ENCODE measurements at regions not wholly inside any gene's neighbourhood (a gene's known extent, or its start where the extent isn't known, plus 50 kb on each side); places are given as distances from the start of the nearest gene placed in this dataset.
"Not testable (repeated sequence)": the region's sequence is repeated elsewhere in the genome, so short reads cannot be mapped to it uniquely, and the experiment has no call there.

DNA sequence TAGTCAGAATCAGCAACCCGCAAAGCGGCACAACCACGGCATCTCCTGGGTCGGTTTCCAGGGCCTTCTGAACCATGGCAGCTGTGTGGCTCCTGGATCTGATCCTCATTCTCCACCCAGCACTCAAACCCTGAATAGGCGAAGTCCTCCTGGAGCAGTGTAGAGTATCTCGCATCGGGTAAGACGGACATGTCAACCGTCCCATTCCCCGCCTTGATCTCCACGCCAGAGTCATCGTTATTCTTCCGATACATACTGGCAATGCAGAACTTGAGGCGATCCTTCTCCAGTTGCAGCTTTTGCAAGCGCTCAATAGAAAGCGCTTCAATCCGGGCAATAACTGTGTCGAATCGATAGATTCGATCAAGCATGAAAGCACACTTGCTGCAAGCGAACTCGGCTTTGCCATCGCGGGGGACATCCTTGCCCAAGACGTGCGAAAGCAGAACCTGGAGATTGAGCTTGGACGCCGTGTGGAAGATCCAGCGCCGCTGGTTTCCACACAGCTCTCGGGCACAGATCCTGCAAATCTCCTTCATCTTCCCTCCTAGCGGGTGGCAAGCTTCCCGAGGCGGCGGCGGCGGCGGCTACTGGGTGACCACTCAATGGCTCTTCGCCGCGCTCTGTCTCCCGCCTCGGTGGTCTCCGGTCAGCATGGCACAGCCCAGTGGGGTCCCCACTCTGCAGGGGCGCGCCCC lies 142.9 kb downstream of the NBPF8 start:
- peak; percentile 12 for DNase-seq

DNA sequence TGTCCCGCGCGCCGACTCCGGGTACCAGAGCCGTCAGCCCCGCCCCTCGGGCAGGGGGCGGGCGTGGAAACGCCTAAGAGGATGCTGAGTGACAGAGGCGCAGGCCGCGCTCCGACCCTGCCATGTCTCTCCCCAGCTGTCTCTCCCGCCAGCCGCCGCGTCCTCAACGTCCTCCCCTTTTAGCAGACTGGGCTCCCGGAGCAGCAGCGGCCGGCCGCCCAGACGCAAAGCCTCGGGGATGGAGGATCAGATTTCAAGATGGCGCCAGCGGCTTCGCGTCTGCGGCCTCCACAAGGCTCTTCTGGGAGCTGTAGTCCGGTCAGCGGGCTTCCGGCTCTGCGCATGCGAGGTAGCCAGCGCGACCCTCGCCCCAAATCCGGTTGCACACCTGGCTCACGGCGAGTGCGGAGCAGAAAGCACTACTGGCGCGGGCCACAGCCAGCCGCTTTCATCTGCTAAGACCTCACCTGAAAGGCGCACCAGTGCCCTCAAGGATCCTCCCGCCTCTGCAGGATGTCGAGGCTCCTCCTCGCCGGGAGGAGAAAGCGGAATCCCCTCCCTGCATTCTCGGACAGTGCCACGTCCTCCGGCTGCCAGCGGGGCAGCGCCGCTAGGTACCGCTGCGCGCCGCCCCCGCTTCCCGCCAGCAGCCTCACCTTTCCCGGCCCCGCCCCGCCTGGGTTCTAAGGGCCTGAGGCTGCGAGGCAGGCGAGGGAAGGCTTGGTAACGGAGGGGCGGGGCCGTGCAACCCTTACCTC lies 143.6 kb downstream of the NBPF8 start:
- DNase-seq = peak; percentile 34

DNA sequence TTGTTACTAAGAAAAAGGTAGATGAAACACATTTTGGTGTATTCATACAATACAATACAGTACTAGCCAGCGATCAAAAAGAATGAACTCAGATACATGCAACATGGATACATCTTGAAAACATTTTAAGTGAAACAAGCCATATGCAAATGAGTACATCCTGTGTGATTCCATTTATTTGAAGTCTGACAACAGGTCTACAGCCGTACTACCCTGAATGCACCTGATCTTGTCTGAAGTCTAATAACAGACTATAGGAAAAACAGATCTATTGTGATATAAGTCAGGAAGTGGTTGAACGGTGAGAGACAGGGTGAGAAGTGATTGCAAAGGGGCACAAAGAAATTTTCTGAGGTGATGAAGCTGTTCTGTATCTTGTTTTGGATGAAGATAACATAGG lies 146.9 kb downstream of the NBPF8 start:
- not testable (repeated sequence) for DNase-seq

DNA sequence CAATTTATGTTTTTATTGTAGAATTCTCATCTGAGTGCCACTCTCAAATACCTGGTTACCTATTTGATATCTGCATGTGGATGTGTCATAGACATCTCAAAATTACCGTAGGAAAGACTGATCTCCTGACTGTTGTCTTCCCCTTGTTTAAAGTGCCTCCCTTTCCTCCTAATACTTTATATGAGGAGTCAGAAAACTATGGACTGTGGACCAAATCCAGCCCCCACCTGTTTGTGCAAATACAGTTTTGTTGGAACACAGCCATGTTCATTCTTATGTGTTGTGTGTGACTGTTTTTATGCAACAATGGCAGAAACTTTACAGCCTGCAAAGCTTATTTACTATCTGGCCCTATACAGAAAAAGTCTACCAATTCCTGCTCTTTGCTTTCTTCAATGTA lies 150.6 kb downstream of the NBPF8 start:
- not testable (repeated sequence) for DNase-seq

DNA sequence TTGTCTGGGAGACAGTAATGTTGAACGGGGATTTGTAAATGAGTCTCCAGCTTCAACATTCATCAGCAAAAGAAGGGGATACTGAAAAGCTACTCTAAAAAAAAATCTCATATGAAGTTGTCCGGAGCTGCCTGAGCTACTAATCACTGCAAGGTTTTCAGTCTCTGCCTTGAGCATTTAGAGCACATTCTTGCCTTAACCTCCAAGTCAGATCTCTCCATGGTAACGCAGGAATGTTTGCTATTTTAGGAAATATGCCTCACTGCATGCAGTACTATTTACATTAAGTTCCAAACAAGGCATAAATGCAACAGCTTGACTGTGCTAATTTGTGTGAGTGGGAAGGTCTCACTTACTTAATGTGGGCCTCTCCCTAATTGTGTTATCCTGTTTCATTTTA lies 152.8 kb downstream of the NBPF8 start:
- DNase-seq = not testable (repeated sequence)

DNA sequence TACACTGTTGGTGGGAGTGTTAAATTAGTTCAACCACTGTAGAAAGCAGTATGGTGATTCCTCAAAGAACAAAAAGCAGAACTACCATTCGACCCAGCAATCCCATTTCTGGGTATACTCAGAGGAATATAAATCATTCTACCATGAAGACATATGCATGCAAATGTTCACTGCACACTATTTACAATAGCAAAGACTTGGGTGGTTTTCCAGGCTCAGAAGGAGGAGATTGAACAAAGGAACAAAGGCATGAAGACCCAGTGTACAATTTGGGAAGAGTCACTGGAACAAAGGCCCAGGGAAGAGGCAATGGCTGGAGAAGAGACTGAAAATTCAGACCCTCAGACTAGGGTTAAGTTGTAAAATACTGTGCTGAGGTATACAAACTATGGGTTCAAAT lies 148.5 kb upstream of the NBPF26 start:
- DNase-seq = not testable (repeated sequence)

DNA sequence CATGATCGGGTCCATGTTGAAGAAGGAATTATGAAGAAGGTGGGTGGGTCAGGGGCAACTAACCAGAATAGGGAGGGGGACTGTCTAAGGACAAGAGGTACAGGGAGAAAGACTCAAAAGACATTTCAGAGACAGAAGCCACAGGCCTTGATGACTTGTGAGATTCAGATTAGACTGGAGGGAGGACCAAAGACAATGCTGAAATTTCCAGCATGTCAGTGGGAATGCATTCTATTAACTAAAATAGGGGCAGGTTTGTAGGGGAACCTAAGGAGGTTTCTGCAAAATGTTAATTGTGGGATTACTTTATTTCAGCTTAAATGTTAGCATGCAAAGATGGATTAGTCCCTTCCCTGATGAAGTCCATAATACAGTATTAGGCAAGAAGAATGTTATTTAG lies 141.6 kb upstream of the NBPF26 start:
- DNase-seq = not testable (repeated sequence)

DNA sequence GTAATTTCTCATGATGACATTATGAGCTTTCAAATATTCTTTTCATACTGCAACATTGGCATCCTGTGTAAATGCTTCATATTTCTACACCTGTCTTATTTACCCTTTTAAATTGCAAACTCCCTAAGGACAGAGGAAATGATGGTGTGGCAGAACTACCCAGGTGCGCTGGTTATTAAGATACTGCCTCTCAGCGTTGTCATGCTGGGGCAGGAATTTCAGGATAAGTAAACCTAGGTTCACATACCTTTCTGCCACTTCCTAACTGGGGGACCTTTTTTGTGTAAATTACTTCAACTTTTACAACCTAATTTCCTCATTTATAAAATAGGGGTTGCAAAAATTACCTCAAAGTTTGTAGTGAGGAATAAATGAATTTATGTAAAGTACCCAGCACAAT lies 137.7 kb upstream of the NBPF26 start:
- not testable (repeated sequence) for DNase-seq

DNA sequence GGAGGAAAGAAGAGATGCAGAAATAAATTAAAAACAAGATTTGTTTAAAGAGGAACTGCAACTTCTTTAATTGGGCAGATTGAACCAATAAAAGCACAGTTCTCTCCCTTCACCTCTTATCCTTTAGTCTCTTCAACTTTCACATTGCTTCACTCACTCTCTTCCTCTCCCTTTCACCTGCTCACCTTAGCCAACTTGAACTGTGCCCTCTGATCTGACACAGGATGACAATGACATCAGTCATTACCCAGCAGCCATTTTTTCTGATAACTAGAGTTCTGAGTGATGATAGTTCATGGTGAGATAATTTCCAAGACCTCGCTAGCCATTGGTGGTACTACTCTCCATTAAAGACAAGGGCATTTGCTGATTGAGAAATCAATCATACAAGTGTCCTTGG lies 134.9 kb upstream of the NBPF26 start:
- DNase-seq = not testable (repeated sequence)

DNA sequence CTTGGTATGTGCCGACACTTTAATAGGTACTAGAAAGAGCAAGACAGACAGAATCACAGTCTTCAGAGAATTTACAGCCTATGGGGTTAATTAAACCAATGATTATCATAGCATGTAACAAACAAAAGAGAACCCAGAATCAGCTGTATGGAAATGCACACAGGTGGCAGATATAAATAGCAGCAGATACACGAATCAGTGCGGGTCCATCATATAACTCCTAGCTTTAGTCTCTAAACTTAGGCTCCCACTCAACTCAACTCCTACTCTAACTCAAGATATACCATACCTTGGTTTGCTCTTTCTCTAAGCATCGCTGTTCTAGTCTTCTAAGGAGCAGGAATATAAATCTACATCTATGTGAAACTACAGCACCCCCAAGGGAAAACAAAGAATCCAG lies 132.0 kb upstream of the NBPF26 start:
- not testable (repeated sequence) for DNase-seq

DNA sequence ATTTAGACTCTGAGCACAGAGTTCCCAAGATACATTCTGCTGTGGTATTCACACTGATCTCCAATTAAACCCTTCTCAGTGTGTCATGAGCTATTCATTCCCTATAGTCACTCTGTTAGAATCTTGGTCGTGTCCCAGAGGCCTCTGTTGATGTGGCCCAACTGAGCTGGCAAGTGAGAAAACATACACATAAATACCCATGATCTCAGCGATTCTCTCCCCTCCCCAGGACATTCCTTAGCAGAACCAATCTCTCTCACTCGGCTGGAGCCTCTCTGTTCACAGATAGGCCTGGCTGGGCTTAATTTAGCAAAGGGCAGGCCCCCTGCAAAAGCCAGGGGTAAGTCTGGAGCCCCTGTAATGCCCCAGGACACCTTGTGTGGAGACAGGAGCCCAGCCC lies 130.8 kb upstream of the NBPF26 start:
- not testable (repeated sequence) for DNase-seq

DNA sequence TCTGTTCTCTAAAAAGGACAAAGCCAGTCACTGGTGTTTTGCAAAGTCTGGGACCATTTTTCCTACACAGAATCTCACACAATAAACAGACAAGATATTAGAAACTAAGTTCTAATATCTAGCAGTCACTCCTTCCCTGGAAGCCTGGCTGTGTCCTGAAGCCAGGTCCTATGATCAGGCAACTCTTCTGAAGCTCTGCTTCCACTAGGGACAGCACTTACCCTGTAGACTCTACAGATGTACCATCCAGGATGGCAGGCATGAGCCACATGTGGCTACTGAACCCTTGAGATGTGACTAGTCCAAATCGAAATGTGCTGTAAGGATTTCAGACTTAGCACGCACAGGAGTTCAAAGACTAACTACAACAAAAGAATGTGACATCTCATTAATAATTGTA lies 130.1 kb upstream of the NBPF26 start:
- DNase-seq = not testable (repeated sequence)

DNA sequence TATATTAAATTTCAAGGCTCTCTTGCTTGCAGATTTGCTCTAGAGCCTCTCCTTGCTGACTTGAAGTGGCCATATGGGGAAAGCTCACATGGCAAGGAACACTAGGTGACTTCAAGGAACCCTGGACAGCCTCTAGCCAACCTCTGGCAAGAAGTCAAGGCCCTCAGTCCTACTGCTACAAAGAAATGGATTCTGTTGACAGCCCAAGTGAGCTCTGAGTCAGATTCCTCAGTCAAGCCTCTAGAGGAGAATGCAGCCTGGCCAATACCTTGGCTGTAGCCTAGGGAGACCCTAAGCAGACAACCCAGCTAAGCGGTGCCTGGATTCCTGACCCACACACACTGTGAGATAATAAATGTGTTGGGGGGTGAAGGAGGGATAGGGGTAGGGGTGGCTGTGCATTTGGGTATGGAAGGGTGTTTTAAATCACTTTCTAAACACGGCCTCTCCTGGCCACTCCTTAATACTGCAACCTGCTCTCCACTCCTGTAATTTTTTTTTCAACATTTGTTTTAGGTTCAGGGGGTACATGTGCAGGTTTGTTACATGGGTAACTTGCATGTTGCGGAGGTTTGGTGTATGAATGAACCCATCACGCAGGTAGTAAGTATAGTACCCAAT lies 125.3 kb upstream of the NBPF26 start:
- not testable (repeated sequence) for DNase-seq

DNA sequence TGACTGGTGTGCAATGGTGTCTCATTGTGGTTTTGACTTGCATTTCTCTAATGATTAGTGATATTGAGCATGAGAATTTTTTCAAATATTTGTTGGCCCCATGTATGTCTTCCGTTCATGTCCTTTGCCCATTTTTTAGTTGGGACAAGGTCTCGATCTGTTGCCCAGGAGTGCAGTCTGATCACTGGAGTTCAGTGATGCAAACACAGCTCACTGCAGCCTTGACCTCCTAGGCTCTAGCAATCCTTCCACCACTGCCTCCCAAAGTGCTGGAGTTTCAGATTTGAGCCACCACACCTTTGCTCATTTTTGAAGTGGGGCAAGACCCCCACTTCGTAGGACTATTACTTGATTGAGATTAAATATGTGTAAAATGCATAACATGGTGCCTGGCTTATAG lies 124.2 kb upstream of the NBPF26 start:
- not testable (repeated sequence) for DNase-seq

DNA sequence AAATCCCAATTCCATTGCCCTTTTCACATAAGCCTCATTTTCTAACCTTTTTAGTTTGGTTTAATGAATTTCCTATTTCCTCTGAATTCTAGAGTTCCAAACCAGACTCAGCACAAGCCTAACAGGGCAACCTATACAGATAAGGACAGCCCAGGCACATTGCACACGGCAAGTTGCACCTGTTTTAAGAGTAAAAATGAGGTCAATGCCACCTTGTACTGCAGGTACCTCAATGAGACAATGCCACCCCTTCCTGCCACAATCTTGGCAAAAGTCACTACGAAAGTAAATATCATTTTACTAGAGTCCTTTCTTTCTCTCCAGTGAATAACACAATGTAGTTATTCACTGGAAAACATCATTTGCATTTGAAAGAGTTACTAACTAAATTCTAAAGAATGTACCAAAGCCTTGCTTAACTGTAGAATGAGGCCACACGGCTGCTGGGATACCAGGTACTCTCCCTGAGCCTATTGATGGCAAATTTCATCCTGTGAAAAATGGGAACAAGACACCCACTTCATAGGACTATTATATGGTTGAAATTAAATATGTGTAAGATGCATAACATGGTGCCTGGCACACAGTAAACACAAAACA lies 123.2 kb upstream of the NBPF26 start:
- not testable (repeated sequence) for DNase-seq

DNA sequence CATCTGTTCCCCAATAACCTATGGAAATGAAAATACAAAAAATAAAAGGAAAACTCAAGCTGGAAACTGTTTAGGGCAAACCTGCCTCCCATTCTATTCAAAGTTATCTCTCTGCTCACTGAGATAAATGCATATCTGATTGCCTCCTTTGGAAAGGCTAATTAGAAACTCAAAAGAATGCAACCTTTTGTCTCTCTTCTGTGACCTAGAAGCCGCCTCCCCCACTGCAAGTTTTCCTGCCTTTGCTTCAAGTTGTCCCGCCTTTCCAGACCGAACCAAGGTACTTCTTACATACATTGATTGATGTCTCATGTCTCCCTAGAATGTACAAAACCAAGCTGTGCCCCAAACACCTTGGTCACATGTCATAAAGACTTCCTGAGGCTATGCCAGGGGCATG lies 115.9 kb upstream of the NBPF26 start:
- not testable (repeated sequence) for DNase-seq

DNA sequence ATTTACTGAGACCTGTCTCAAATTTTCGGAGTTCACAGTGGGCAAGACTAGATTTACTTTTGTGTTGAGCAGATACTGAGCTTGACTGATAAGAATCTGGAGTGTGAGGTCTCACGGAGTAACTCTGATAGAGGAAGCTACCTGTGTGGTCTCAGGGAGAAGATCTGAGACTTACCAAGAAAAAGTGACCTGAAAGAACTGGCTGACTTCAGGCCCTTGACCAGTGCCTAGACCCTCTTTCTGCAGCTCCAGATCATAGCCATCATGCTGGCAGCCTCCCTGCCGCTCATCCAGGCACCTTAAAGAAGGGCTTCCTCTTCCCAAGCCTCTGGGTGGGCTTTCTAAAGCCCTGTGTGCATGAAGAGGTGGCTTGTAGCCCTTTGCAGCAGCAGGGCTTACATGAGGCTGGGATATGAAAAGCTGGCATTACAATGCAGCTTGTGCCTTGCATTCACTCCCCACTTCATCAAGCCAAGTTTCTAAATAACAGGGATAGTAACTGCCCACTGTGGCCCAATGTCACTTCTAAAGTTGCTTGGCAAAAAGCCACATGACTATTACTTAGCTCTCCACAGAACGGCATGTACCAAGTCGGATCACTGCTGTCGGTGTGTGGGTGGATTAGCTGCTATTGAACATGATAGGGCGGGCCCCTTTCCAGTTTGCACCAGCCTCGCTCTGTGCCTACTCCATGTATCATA lies 115.3 kb upstream of the NBPF26 start:
- not testable (repeated sequence) for DNase-seq

DNA sequence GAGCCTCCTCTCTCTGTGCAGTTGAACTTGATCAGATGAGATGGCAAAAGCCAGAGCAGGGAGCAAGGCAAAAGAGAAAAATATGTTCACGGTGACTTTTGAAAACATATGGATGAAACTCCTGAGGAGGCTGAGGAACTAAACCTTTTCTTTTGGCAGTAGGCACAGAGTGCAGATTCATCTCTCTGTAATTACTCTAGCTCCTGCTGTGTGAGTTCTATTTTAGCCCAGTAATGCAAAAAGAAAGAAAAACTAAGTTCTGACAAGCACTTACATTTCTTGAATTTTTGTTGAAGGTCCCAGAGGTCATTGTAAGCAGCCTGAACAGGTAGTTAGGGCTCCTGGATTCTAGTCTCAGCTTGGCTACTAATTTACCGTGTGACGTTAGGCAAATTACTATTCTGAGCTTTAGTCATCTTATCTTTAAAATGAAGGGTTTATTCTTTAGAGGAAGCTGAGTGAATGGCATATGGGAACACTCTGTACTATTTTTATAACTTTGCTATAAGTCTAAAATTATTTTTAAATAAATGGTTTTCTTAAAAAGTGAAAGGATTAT lies 114.7 kb upstream of the NBPF26 start:
- DNase-seq = not testable (repeated sequence)

DNA sequence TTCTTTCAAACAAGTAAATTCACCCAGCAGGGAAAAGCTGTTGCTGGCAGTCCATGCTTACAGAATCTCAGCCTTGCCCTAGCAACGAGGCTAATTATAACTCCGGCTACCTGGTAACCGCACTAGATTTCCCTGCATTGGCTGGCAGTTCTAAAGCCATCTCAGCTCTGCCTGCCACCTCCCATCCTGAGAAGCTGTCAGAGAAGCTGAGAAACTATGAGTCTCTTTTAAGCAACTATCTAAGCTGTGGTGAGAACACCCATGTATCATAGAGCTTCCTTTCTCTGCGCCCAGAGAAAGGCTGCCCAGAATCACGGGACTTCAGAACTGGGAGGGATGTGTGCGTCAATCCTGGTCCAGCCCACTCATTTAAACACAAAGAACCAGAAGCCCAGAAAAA lies 113.9 kb upstream of the NBPF26 start:
- not testable (repeated sequence) for DNase-seq

DNA sequence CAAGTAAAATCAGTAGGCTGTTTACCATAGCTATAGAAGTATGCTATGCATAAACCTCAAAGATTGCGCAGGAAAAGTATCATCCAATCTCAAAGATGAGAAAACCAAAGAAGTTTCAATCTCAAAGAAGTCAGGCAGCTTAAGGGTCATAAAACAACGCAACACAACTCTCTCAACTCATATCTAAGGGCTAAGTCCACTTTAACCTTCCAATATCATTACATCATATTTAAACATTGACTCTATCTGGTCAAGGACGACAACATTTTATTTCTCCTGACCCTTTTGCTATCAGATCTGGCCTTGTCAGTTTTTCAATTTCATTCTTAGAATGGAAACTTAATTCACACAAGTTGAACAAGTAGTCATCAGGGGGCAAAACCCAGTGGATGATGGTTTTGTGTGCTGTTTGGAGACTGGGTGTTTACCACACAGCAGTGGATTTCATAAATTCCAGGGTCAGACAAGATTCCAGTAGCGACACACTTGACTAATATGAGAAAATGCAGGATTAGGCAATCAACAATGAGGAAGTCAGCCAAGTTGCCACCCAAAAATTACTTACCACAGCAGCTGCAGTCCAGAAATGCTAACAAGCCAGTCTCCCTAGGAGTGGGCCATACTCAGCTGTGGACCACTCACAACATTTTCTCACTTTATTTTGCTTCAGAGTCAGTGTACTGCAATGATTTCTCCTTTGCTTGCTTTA lies 108.7 kb upstream of the NBPF26 start:
- DNase-seq = not testable (repeated sequence)

DNA sequence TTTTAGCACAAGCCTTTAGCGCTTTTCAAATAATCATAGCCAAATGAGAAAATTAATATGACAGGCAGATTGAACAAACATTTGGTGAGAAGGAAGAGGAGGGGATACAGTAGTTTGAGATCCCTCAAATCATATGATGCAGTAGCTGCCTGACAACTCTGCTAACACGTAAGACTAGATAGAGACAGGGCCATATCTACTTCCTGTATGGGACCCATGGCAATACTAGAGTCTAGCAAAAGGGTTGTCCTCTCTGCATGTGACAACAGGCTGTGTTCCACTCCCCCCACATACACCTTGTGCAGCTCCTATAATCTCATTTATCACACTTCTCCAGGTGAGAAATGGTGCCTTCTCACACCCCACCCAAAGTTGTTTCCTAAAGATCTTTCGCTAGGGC lies 106.3 kb upstream of the NBPF26 start:
- DNase-seq = not testable (repeated sequence)

Data from HCEC 1CT (cell line).